Gastroesophageal sphincter (tissue), 3 donors: ENCODE measurements at regions not wholly inside any gene's neighbourhood (a gene's known extent, or its start where the extent isn't known, plus 50 kb on each side); places are given as distances from the start of the nearest gene placed in this dataset.

Experiments used
- POLR2A ChIP-seq, 2 donors: fragments of 450-650 bp; IDR thresholded peaks; one replicate each; pipeline ENCODE4 v1.6.1; 2017; ENCODE audit warnings: antibody characterized with exemption in 2 of 2, mild to moderate bottlenecking in 2 of 2, moderate library complexity in 1 of 2
- POLR2AphosphoS5 ChIP-seq: sonication (generic); formaldehyde crosslinking; IDR thresholded peaks from one replicate; pipeline ENCODE4 v1.6.1; 2017; ENCODE audit warnings: antibody characterized with exemption
- TF ChIP-seq, protein P1 (sequence below), 4 experiments: fragments of 200-600 bp in 2 of 4; fragments of 450-650 bp in 2 of 4; sonication (generic) in 1 of 4; IDR thresholded peaks; one replicate each; pipeline ENCODE4 v1.5.1; 2017 to 2019; ENCODE audit warnings: antibody characterized with exemption in 4 of 4, mild to moderate bottlenecking in 2 of 4, moderate library complexity in 2 of 4

DNA sequence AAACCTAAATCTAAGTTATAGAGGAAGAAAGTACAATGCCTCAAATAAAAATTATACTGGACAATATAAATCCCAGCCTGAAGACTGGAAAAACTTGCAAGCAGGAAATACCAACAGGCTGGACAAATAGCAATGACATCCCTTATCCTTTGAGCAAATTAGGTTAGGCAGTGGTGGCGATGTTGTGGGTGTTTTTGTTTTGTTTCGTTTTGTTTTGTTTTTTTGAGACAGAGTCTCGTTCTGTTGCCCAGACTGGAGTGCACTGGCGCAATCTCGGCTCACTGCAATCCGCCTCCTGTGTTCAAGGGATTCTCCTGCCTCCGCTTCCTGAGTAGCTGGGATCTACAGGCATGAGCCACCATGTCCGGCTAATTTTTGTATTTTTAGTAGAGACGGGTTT is 57.3 kb upstream of the TES start:
- TF ChIP-seq POLR2A (IDR thresholded peaks at IDR 0.05) (no peak), POLR2AphosphoS5 (no peak)
- TF ChIP-seq, protein P1, sequence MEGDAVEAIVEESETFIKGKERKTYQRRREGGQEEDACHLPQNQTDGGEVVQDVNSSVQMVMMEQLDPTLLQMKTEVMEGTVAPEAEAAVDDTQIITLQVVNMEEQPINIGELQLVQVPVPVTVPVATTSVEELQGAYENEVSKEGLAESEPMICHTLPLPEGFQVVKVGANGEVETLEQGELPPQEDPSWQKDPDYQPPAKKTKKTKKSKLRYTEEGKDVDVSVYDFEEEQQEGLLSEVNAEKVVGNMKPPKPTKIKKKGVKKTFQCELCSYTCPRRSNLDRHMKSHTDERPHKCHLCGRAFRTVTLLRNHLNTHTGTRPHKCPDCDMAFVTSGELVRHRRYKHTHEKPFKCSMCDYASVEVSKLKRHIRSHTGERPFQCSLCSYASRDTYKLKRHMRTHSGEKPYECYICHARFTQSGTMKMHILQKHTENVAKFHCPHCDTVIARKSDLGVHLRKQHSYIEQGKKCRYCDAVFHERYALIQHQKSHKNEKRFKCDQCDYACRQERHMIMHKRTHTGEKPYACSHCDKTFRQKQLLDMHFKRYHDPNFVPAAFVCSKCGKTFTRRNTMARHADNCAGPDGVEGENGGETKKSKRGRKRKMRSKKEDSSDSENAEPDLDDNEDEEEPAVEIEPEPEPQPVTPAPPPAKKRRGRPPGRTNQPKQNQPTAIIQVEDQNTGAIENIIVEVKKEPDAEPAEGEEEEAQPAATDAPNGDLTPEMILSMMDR (IDR thresholded peaks at IDR 0.05), result no peak
